Type B pancreatic cell (in vitro differentiated cells): ENCODE measurements at regions not wholly inside any gene's neighbourhood (a gene's known extent, or its start where the extent isn't known, plus 50 kb on each side); places are given as distances from the start of the nearest gene placed in this dataset.

Source experiments
- DNase-seq: peaks from one replicate; pipeline ENCODE4 v3.0.0; 2021; ENCODE audit warnings: mixed read lengths; ENCODE audit not compliant: unreplicated experiment; ENCODE audit errors: extremely low spot score
- H3K27ac Mint-ChIP-seq: 2 replicates; pipeline ENCODE4 v1.8.0; 2021; ENCODE audit warnings: mild to moderate bottlenecking, mixed read lengths
- H3K27me3 Mint-ChIP-seq: 2 replicates; pipeline ENCODE4 v1.8.0; 2021; ENCODE audit warnings: mixed read lengths
- H3K36me3 Mint-ChIP-seq: 2 replicates; pipeline ENCODE4 v1.8.0; 2021; ENCODE audit warnings: mixed read lengths
- H3K4me1 Mint-ChIP-seq: one replicate; pipeline ENCODE4 v1.8.0; 2021; ENCODE audit warnings: mixed read lengths; ENCODE audit not compliant: unreplicated experiment
- H3K4me3 Mint-ChIP-seq: 2 replicates; pipeline ENCODE4 v1.8.0; 2021; ENCODE audit warnings: mild to moderate bottlenecking, mixed read lengths
- H3K9me3 Mint-ChIP-seq: 2 replicates; pipeline ENCODE4 v1.8.0; 2021; ENCODE audit warnings: mixed read lengths
- CTCF ChIP-seq: fragments of 200-600 bp; sonication (generic); conservative IDR thresholded peaks from 2 replicates; pipeline ENCODE4 v1.5.0; 2021; ENCODE audit warnings: antibody characterized with exemption, mild to moderate bottlenecking

GRCh38 chr9:7336356-7337065 lies 463.1 kb downstream of the DMAC1 start:
- DNase-seq: no peak
- H3K4me3 Mint-ChIP-seq: no peak overlapping the region
- H3K27ac Mint-ChIP-seq: no peak overlapping the region
- H3K27me3 Mint-ChIP-seq: peaks cover 3% of the 10 kb centered on the region
- H3K4me1 Mint-ChIP-seq: no peaks in the 10 kb centered on the region
- no peaks in the 10 kb centered on the region for H3K36me3 Mint-ChIP-seq
- H3K9me3 Mint-ChIP-seq: no peaks in the 10 kb centered on the region
- TF ChIP-seq CTCF: no peak

GRCh38 chr9:7333719-7334118 lies 465.9 kb downstream of the DMAC1 start:
- H3K27me3 Mint-ChIP-seq: peaks cover 3% of the 10 kb centered on the region
- TF ChIP-seq CTCF: no peak
- no peak overlapping the region for H3K4me3 Mint-ChIP-seq
- no peak for DNase-seq
- no peaks in the 10 kb centered on the region for H3K36me3 Mint-ChIP-seq
- no peaks in the 10 kb centered on the region for H3K4me1 Mint-ChIP-seq
- H3K27ac Mint-ChIP-seq: no peak overlapping the region
- peaks cover under 1% of the 10 kb centered on the region for H3K9me3 Mint-ChIP-seq

GRCh38 chr9:7332780-7333179 lies 466.8 kb downstream of the DMAC1 start:
- Mint-ChIP-seq H3K27me3 (peaks cover 3% of the 10 kb centered on the region), H3K9me3 (peaks cover 4% of the 10 kb centered on the region), H3K4me3 (no peak overlapping the region), H3K27ac (no peak overlapping the region), H3K36me3 (no peaks in the 10 kb centered on the region), H3K4me1 (no peaks in the 10 kb centered on the region)
- DNase-seq: no peak
- TF ChIP-seq CTCF: no peak

- H3K27me3 Mint-ChIP-seq: peaks cover under 1% of the 10 kb centered on the region
- no peak for DNase-seq
Observed at GRCh38 chr9:7328453-7328852, 471.1 kb downstream of the DMAC1 start.

GRCh38 chr9:7325995-7326394 lies 473.6 kb downstream of the DMAC1 start:
- Mint-ChIP-seq H3K27me3 (no peaks in the 10 kb centered on the region), H3K36me3 (no peaks in the 10 kb centered on the region), H3K9me3 (peaks cover 4% of the 10 kb centered on the region), H3K27ac (no peak overlapping the region), H3K4me1 (no peaks in the 10 kb centered on the region), H3K4me3 (no peak overlapping the region)
- no peak for DNase-seq
- TF ChIP-seq CTCF: no peak

More at GRCh38 chr9:7328453-7328852, 471.1 kb downstream of the DMAC1 start:
- Mint-ChIP-seq H3K4me1 (no peaks in the 10 kb centered on the region), H3K36me3 (no peaks in the 10 kb centered on the region), H3K27ac (no peak overlapping the region), H3K4me3 (no peak overlapping the region), H3K9me3 (peaks cover 4% of the 10 kb centered on the region)
- TF ChIP-seq CTCF: no peak
